MG63 (cell line): ENCODE measurements at regions not wholly inside any gene's neighbourhood (a gene's known extent, or its start where the extent isn't known, plus 50 kb on each side); places are given as distances from the start of the nearest gene placed in this dataset.
A peak's percentile ranks its signal among the peaks of the same experiment; 100 is the strongest.

Experiments
- DNase-seq: peaks from one replicate; pipeline ENCODE4 v3.0.0-alpha.2; 2020
- H3K27me3 ChIP-seq: fragments of 250-450 bp; sonication (Bioruptor Pico); 2 replicates; pipeline ENCODE4 v1.5.1; 2020; ENCODE audit warnings: mild to moderate bottlenecking, moderate library complexity
- H3K36me3 ChIP-seq: fragments of 250-450 bp; sonication (Bioruptor Pico); 2 replicates; pipeline ENCODE4 v1.5.1; 2020; ENCODE audit warnings: mild to moderate bottlenecking, moderate library complexity
- H3K4me3 ChIP-seq: fragments of 250-450 bp; sonication (Bioruptor Pico); 2 replicates; pipeline ENCODE4 v1.5.1; 2020; ENCODE audit warnings: mild to moderate bottlenecking, moderate library complexity
- H3K9me3 ChIP-seq: fragments of 250-450 bp; sonication (Bioruptor Pico); 2 replicates; pipeline ENCODE4 v1.5.1; 2020; ENCODE audit warnings: mild to moderate bottlenecking, moderate library complexity

DNA sequence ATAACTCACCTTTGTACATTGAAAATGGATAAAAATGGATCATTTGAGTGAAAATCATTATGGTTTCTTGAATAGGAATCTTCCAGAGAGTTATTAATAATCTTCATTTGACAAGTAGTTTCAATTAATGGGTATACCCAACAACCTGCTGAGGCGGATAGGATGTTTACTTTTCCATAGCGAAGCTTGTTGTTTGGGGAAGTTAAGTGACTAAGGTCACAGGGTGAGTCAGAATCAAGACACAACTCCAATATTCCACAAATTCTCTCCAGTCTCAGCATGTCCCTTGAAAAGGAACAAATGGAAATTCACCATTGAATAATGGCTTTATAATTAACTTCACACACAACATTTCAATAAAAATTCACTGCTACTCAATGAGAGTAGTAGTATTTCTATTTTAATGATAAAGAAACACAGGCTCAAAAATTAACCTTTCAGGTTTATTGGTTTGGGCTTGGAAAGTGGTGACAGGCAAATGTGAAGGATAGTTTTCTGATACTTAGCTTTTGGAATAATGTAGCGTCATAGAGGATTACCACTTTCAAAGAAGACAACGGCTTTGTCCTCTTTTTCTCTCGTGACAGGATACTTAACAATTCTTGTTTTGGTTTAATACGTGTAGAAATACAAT, 211.3 kb downstream of the GPD2 start:
- no peaks in the 10 kb centered on the region for H3K9me3 ChIP-seq
- DNase-seq = no peak
- H3K4me3 ChIP-seq = no peak overlapping the region
- H3K36me3 ChIP-seq = no peaks in the 10 kb centered on the region
- no peaks in the 10 kb centered on the region for H3K27me3 ChIP-seq

DNA sequence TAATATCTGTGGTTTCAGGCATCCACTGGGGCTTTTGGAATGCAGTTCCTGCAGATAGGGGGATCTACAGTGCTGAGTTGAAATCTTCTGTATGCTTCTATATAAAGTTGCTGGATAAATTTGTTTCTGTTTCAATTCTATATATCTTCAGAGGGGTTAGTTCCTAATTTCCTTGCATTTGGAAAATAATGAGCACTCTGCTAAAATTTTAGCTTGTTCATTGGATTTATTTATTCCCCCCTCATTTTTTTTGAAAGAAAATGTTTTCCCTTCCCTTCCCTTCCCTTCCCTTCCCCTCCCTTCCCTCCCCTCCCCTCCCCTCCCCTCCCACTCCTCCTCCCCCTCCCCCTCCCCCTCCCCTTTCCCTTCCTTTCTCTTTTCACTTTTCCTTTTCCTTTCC, 212.3 kb downstream of the GPD2 start:
- H3K4me3 ChIP-seq = no peak overlapping the region
- DNase-seq = no peak

GRCh38 chr2:156649596-156649995, 213.4 kb downstream of the GPD2 start:
- Histone ChIP-seq H3K27me3 (no peaks in the 10 kb centered on the region), H3K36me3 (no peaks in the 10 kb centered on the region), H3K9me3 (no peaks in the 10 kb centered on the region), H3K4me3 (no peak overlapping the region)
- DNase-seq = peak; percentile 85

More for the DNA sequence above, 212.3 kb downstream of the GPD2 start:
- no peaks in the 10 kb centered on the region for H3K9me3 ChIP-seq
- H3K36me3 ChIP-seq = no peaks in the 10 kb centered on the region
- no peaks in the 10 kb centered on the region for H3K27me3 ChIP-seq

DNA sequence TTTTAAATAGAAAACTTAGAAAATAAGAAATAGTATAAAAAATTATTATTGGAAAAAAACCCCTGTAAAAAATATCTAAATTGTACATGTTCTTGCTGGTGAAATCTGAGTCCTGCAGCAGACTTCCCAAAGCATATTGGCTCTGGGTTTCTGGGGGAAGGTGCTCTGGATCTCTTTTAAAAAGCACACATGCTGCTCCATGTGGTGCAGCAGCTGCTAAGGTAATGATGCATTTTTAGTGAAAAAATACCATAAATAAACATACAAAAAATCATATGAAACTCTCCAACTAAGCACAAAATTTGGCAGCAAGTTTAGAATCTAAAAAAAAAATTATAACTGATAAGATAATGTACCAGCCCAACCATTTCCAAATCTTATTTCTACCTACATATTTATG, 216.5 kb downstream of the GPD2 start:
- Histone ChIP-seq H3K27me3 (no peaks in the 10 kb centered on the region), H3K4me3 (no peak overlapping the region), H3K36me3 (no peaks in the 10 kb centered on the region), H3K9me3 (no peaks in the 10 kb centered on the region)
- no peak for DNase-seq

DNA sequence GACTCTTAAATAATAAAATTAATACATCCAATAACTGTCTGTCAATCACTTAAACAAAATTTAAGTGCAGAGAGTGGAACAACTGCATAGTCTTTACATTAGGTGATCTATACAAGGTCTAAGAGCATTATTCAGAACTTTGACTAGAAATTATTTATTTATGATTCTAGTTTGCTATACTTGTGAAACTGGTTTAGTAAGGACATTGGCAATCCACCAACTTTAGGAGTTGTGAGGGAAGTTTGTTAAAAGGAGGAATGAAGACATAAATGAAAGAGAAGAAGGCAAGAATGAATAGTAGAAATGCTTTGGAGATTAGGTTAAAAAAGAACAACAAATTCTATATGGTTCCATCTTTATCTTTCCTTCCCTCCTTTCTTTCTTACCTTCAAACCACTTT, 217.5 kb downstream of the GPD2 start:
- Histone ChIP-seq H3K4me3 (no peak overlapping the region), H3K9me3 (no peaks in the 10 kb centered on the region), H3K27me3 (no peaks in the 10 kb centered on the region), H3K36me3 (no peaks in the 10 kb centered on the region)
- DNase-seq = no peak

DNA sequence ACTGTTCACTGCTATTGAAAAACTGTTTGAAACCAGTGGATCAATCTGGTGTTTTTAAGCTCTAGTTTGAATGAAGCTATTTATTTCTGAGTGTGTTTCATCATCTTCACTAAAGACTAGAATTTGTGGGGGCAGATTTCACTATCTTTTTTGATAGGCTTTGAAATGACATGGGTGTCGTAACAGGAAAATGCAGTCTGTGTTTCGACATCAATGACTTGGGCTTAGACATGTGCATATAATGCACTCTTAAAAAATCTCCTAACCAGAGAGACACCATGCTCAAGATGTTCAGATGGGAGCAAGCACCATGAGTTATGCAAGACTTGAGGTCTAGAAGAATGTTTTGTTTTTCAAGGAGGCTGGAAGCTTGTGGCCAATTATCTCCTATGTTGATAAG, 221.6 kb downstream of the GPD2 start:
- no peaks in the 10 kb centered on the region for H3K9me3 ChIP-seq
- no peaks in the 10 kb centered on the region for H3K27me3 ChIP-seq
- no peak for DNase-seq
- no peak overlapping the region for H3K4me3 ChIP-seq
- no peaks in the 10 kb centered on the region for H3K36me3 ChIP-seq

GRCh38 chr2:156659694-156660093, 223.5 kb downstream of the GPD2 start:
- H3K27me3 ChIP-seq = no peaks in the 10 kb centered on the region
- no peaks in the 10 kb centered on the region for H3K36me3 ChIP-seq
- no peaks in the 10 kb centered on the region for H3K9me3 ChIP-seq
- DNase-seq = no peak
- H3K4me3 ChIP-seq = no peak overlapping the region

DNA sequence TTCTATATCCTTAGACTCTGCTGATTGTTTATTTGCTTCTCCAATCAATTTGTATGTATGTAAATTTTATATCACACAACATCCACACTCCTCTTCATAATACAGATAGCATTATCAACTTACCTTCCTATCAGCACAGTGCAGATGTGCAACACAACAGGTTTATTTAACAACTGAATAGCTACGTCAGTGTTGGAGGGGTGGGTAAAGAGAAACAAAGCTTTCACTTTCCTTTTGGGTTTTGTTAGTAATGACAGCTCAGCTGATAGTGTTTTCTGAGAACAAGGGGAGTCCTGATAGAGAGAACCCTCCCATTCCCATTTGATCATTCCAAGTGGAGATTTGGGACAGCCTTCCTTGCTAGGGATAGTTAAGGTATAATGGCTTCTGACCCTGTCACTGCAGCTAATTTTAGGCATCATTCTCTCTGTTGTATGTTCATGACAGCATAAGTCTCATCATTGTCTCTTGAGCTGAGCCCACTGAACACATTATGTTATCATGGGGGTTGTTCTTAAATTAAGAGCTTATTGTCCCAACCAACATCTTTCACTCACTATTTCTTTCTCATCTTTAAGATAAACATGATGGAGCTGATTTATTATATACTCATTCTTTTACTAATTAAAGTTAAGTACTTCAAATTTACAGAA, 227.7 kb downstream of the GPD2 start:
- DNase-seq = no peak
- Histone ChIP-seq H3K4me3 (no peak overlapping the region), H3K9me3 (no peaks in the 10 kb centered on the region), H3K27me3 (no peaks in the 10 kb centered on the region), H3K36me3 (no peaks in the 10 kb centered on the region)

- no peak overlapping the region for H3K4me3 ChIP-seq
- H3K27me3 ChIP-seq = no peaks in the 10 kb centered on the region
- DNase-seq = no peak
- no peaks in the 10 kb centered on the region for H3K36me3 ChIP-seq
- no peaks in the 10 kb centered on the region for H3K9me3 ChIP-seq
Measured at GRCh38 chr2:156666130-156666785, 230.1 kb downstream of the GPD2 start.

DNA sequence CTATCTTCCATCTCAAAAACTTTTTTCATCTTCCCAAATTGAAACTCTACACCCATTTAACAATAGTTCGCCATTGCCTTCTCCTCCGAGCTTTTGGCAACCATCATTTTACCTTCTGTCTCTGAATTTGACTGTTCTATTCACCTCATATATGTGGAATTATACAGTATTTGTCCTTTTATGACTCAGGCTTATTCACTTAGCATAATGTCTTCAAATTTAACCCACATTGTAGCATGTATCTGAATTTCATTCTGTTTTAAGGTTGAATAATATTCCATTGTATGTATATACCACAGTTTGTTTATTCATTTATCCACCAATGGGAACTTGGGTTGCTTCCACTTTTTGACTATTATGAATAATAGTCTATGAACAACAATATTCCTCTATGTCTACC, 233.9 kb downstream of the GPD2 start:
- H3K9me3 ChIP-seq = no peaks in the 10 kb centered on the region
- DNase-seq = no peak
- H3K4me3 ChIP-seq = no peak overlapping the region
- H3K36me3 ChIP-seq = no peaks in the 10 kb centered on the region
- H3K27me3 ChIP-seq = no peaks in the 10 kb centered on the region

DNA sequence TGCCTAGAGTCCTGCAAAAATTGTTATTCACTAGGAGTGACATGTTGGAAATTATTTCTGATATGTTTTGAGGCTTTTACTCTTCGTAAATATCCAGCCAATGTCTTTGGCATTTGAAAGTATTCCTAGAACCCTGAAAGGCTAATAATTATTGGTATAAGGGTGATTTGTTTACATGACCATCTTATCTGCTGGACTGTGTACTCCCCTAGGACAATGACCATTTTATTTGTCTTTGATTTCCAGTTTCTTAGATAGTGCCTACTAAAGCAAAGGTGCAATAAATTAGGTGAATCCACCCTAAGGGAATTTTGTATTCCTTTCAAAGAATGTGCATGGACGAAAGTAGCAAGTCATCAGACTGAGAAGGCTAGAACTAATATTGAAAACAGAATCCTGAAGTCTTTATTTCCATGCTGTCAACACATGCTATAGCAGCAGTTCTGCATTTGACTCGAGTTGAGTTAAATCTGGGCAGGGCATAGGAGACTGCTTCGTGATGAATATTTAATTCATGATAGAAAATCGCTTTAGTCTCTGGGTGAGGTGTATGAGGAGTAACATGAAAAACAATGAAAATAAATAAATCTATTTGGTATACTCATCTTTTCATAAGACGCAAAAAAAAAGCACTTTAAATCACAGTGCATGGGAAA, 235.7 kb downstream of the GPD2 start:
- H3K27me3 ChIP-seq = no peaks in the 10 kb centered on the region
- no peaks in the 10 kb centered on the region for H3K36me3 ChIP-seq
- H3K4me3 ChIP-seq = no peak overlapping the region
- no peaks in the 10 kb centered on the region for H3K9me3 ChIP-seq
- no peak for DNase-seq

GRCh38 chr2:156672556-156673332, 236.6 kb downstream of the GPD2 start:
- Histone ChIP-seq H3K36me3 (no peaks in the 10 kb centered on the region), H3K27me3 (no peaks in the 10 kb centered on the region), H3K4me3 (no peak overlapping the region), H3K9me3 (no peaks in the 10 kb centered on the region)
- no peak for DNase-seq

DNA sequence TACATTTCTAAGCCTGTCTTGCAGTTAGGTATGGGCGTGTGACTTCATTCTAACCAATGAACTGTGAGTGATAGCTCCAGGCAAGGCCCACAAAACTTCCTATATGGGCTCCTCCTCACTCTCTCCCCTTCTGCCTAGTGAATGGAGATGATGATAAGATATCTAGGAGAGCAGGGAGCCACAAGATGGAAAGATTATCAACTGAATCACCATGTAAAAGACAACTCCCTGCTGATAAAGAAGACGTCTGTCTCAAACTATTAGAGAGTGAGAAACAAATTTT, 237.1 kb downstream of the GPD2 start:
- H3K27me3 ChIP-seq = no peaks in the 10 kb centered on the region
- no peaks in the 10 kb centered on the region for H3K9me3 ChIP-seq
- H3K4me3 ChIP-seq = no peak overlapping the region
- H3K36me3 ChIP-seq = no peaks in the 10 kb centered on the region
- DNase-seq = no peak

DNA sequence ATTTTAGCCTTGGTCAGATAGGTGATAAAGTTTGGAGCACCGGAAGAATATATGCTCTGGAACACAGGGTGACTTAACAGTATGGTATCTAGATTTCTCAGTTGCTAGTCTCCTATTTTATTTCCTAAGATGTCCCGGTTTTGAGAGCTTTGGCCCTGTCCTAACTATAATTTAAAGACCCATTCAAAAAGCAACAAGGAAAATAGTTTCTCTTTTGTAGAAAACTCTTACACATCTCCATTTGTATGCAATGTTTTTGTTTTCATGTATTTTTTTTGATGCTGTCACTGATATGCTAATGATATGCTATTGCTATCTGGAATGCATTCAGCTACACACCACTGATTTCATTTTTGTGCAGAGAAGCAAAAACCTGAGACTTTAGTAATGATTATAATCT, 237.8 kb downstream of the GPD2 start:
- H3K9me3 ChIP-seq = no peaks in the 10 kb centered on the region
- no peaks in the 10 kb centered on the region for H3K36me3 ChIP-seq
- no peak overlapping the region for H3K4me3 ChIP-seq
- no peak for DNase-seq
- H3K27me3 ChIP-seq = no peaks in the 10 kb centered on the region

GRCh38 chr2:156675896-156676295, 239.7 kb downstream of the GPD2 start:
- Histone ChIP-seq H3K36me3 (no peaks in the 10 kb centered on the region), H3K9me3 (no peaks in the 10 kb centered on the region), H3K27me3 (no peaks in the 10 kb centered on the region), H3K4me3 (no peak overlapping the region)
- DNase-seq = no peak

DNA sequence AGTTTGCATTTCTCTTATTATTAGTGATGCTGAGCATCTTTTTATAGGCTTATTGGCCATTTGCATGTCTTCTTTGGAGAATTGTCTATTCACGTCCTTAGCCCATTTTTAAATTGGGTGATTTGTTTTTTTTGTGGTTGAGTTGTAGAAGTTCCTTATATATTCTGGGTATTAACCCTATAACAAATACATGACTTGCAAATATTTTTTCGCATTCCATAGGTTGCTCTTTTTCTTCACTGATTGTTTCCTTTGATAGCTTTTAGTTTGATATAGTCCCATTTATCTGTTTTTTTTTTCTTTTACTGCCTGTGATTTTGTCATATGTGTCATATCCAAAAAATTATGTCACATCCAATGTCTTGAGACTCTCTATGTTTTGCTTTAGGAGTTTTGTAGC, 243.6 kb downstream of the GPD2 start:
- Histone ChIP-seq H3K27me3 (no peaks in the 10 kb centered on the region), H3K4me3 (no peak overlapping the region), H3K9me3 (no peaks in the 10 kb centered on the region), H3K36me3 (no peaks in the 10 kb centered on the region)
- no peak for DNase-seq

DNA sequence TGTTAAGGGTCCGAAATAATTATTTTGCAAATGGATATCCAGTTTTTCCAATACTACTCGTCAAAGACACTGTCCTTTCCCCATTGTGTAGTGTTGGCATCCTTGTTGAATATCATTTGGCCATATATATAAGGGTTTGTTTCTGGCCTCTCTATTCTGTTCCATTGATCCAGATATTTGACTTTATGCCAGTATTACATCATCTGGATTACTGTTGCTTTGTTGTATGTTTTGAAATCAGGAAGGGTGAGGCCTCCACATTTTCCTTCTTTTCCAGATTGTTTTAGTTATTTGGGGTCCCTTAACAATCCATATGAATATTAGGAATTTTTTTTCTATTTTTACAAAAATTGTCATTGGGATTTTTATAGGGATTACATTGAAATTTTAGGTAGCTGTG, 244.1 kb downstream of the GPD2 start:
- DNase-seq = no peak
- H3K36me3 ChIP-seq = no peaks in the 10 kb centered on the region
- H3K4me3 ChIP-seq = no peak overlapping the region
- no peaks in the 10 kb centered on the region for H3K27me3 ChIP-seq
- no peaks in the 10 kb centered on the region for H3K9me3 ChIP-seq
